ES-I3 (cell line): ENCODE measurements at regions not wholly inside any gene's neighbourhood (a gene's known extent, or its start where the extent isn't known, plus 50 kb on each side); places are given as distances from the start of the nearest gene placed in this dataset.

Experiments used
- H3K36me3 ChIP-seq: 2 replicates; pipeline ENCODE4 v1.6.1; 2013; ENCODE audit warnings: mild to moderate bottlenecking, low read length, control low read depth, moderate library complexity; ENCODE audit not compliant: insufficient read depth
- H3K4me1 ChIP-seq: 2 replicates; pipeline ENCODE4 v1.6.1; 2013; ENCODE audit warnings: mild to moderate bottlenecking, control low read depth, low read length; ENCODE audit not compliant: insufficient read depth
- H3K9ac ChIP-seq: 2 replicates; pipeline ENCODE4 v1.6.1; 2013; ENCODE audit warnings: low read depth, mild to moderate bottlenecking, low read length, moderate library complexity
- H3K9me3 ChIP-seq: 2 replicates; pipeline ENCODE4 v1.6.1; 2013; ENCODE audit warnings: mild to moderate bottlenecking, low read length, moderate library complexity; ENCODE audit not compliant: control insufficient read depth, insufficient read depth

GRCh38 chr4:28926156-28926555 lies 1794.0 kb upstream of the PCDH7 start:
- Histone ChIP-seq H3K9me3 (no peaks in the 10 kb centered on the region), H3K4me1 (no peaks in the 10 kb centered on the region), H3K9ac (no peak overlapping the region), H3K36me3 (no peaks in the 10 kb centered on the region)

DNA sequence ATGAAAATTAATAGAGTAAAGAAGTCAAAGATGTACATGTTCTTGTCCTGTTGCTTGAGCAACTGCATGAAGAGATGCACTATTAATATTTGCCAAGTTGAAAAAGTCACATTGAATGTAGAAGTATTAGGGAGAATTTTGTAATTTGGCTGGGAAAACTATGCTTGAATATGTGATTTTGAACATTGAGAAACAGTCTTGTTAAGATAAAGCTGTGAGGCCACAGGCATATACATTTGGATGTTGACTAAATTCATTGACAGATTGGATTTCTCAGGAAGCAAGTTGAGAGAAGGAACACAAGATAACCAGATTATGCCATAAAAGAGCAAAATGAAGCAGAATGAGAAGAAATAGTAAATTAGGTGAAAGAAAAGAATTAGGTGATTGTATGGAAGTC lies 1777.5 kb upstream of the PCDH7 start:
- no peak overlapping the region for H3K9ac ChIP-seq
- no peaks in the 10 kb centered on the region for H3K36me3 ChIP-seq
- no peaks in the 10 kb centered on the region for H3K9me3 ChIP-seq
- H3K4me1 ChIP-seq: no peaks in the 10 kb centered on the region

DNA sequence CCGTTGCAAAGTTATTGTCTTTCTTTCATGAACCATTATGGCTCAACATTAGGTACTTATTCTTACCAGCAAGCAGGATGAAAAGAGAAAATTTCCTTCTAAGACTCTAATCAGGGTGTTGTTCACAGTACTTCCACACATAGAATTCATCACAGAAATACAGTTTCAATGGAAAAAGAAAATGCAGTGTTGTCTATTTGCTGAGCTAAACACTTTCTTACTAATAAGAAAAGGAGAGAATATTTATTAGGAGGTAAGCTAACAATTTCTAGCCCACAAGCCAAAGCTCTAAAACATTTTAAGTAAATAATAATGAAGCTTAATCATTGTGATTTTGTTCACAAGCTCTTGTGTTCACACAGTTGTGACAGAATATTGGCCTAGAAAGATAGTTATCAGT lies 1772.8 kb upstream of the PCDH7 start:
- H3K9me3 ChIP-seq: no peaks in the 10 kb centered on the region
- no peaks in the 10 kb centered on the region for H3K36me3 ChIP-seq
- no peaks in the 10 kb centered on the region for H3K4me1 ChIP-seq
- no peak overlapping the region for H3K9ac ChIP-seq

GRCh38 chr4:28948501-28948900 lies 1771.7 kb upstream of the PCDH7 start:
- Histone ChIP-seq H3K36me3 (no peaks in the 10 kb centered on the region), H3K4me1 (no peaks in the 10 kb centered on the region), H3K9ac (no peak overlapping the region), H3K9me3 (no peaks in the 10 kb centered on the region)

DNA sequence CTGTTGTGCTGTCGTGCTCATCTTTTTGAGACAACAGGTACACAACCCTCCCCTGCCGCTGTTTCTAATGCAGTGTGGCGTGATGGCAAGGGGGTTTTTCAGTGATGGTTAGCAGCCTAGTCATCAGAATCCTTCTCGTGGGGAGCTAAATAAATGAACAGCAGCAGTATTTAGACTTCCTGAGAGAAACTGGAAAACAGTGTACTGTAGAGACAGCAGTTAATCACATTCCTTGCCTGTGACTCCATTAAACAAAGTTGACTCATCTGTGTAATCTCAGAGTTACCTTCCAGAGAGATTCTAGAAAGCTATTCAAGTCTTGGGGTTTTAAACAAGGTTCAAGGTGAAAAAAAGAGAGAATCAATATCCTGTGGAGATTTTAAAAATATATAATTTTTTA lies 1753.2 kb upstream of the PCDH7 start:
- no peaks in the 10 kb centered on the region for H3K36me3 ChIP-seq
- H3K9ac ChIP-seq: no peak overlapping the region
- H3K9me3 ChIP-seq: no peaks in the 10 kb centered on the region
- H3K4me1 ChIP-seq: no peaks in the 10 kb centered on the region

- Histone ChIP-seq H3K9me3 (no peaks in the 10 kb centered on the region), H3K9ac (no peak overlapping the region), H3K36me3 (no peaks in the 10 kb centered on the region), H3K4me1 (no peaks in the 10 kb centered on the region)
These were observed 1746.4 kb upstream of the PCDH7 start for GRCh38 chr4:28973587-28974350.

GRCh38 chr4:28976369-28976768 lies 1743.8 kb upstream of the PCDH7 start:
- no peak overlapping the region for H3K9ac ChIP-seq
- H3K36me3 ChIP-seq: no peaks in the 10 kb centered on the region
- H3K9me3 ChIP-seq: no peaks in the 10 kb centered on the region
- no peaks in the 10 kb centered on the region for H3K4me1 ChIP-seq

DNA sequence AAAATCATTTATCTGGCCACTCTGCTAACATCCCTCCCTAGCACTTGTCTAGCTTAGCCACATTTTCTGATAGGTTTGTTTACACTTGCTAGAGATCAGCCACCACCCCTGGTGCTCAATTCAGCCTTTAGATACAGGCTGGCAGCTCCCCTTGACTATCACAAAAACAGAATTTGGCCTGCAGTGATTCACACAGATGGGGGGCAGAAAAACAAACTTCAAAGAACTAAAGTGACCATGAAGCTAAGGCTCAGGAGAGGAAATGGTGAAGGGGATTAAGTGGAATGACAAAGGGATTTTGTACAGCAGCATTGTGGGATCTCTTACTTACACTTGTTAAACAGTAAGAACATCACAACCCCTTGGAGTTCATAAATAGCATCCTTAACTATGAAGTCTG lies 1718.0 kb upstream of the PCDH7 start:
- no peaks in the 10 kb centered on the region for H3K36me3 ChIP-seq
- no peaks in the 10 kb centered on the region for H3K9me3 ChIP-seq
- H3K4me1 ChIP-seq: peaks cover 4% of the 10 kb centered on the region; the same call in 1 of the 2 replicates
- H3K9ac ChIP-seq: no peak overlapping the region

DNA sequence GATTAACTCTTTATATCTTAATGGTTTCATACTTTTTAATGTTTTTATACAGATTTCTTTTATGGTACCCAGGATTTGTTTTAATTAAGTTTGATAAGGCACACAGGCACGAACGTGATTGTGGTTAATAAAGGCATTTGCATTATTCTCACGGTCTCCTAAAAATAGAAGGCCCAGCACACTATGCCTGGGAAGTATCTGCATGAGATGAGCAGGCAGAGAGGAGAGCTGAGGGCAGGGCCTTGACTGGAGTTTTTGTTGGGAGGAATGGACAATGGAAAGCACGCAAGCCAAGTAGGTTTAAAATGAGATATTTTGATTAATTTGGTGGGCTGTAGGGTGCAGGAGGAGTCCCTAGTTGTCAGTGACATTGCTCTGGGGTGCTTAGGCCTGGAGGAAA lies 1714.3 kb upstream of the PCDH7 start:
- peaks cover 15% of the 10 kb centered on the region for H3K4me1 ChIP-seq
- no peaks in the 10 kb centered on the region for H3K36me3 ChIP-seq
- H3K9me3 ChIP-seq: no peaks in the 10 kb centered on the region
- H3K9ac ChIP-seq: no peak overlapping the region

- Histone ChIP-seq H3K36me3 (no peaks in the 10 kb centered on the region), H3K4me1 (peaks cover 12% of the 10 kb centered on the region), H3K9me3 (no peaks in the 10 kb centered on the region), H3K9ac (no peak overlapping the region)
These were observed 1710.3 kb upstream of the PCDH7 start for GRCh38 chr4:29009908-29010307.

DNA sequence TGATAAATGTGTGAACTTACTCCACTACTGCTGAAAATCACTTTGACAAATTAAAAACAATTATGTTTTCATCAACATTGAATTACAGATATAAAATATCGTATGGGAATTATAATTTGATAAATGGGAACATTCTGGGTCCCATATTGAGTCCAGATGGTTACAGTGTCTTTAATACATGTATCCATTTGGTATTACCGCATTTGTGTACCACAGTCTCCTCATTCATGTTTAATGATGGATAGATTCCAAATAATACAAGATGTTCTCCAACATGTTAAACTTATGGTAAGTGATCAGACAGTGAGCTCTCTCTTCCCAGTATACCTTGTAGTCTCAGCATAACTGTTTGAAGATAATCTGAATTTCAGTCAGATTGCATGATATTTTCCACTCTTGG lies 1706.8 kb upstream of the PCDH7 start:
- Histone ChIP-seq H3K9ac (no peak overlapping the region), H3K9me3 (no peaks in the 10 kb centered on the region), H3K36me3 (no peaks in the 10 kb centered on the region), H3K4me1 (peaks cover 12% of the 10 kb centered on the region)

DNA sequence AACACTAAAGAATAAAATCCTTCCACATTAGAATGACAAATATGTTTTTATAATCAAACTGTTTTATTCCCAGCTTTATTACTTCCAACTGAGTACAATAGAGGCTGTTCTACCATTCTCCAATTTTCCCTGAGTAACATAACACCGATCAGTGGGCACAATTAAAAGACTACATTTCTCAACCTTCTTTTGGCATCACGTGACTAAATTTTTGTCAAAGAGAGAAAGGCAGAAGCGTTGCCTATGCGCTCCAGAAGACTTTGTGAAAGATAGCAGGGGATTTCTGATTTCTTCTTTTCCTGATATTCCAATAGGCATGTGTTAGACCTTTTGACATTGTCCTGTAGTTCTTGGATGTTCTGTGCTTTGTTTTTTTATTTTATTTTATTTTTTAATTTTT lies 1705.6 kb upstream of the PCDH7 start:
- Histone ChIP-seq H3K9ac (no peak overlapping the region), H3K9me3 (no peaks in the 10 kb centered on the region), H3K4me1 (peaks cover 9% of the 10 kb centered on the region), H3K36me3 (no peaks in the 10 kb centered on the region)

- Histone ChIP-seq H3K9ac (no peak overlapping the region), H3K36me3 (no peaks in the 10 kb centered on the region), H3K4me1 (no peaks in the 10 kb centered on the region), H3K9me3 (no peaks in the 10 kb centered on the region; the same call in 1 of the 2 replicates)
These were observed 1686.5 kb upstream of the PCDH7 start for GRCh38 chr4:29033703-29034102.

GRCh38 chr4:29037501-29037900 lies 1682.7 kb upstream of the PCDH7 start:
- H3K9me3 ChIP-seq: no peaks in the 10 kb centered on the region; the same call in 1 of the 2 replicates
- no peaks in the 10 kb centered on the region for H3K36me3 ChIP-seq
- H3K4me1 ChIP-seq: no peaks in the 10 kb centered on the region
- no peak overlapping the region for H3K9ac ChIP-seq

- no peak overlapping the region for H3K9ac ChIP-seq
- no peaks in the 10 kb centered on the region for H3K36me3 ChIP-seq
- no peaks in the 10 kb centered on the region for H3K9me3 ChIP-seq
- no peaks in the 10 kb centered on the region for H3K4me1 ChIP-seq
These were observed 1676.8 kb upstream of the PCDH7 start for GRCh38 chr4:29043411-29043810.
